Loucy (cell line): ENCODE measurements at regions not wholly inside any gene's neighbourhood (a gene's known extent, or its start where the extent isn't known, plus 50 kb on each side); places are given as distances from the start of the nearest gene placed in this dataset.

Experiments
- CTCF ChIP-seq: fragments of 200-600 bp; sonication (generic); conservative IDR thresholded peaks from 2 replicates; pipeline ENCODE4 v1.5.1; 2014; ENCODE audit warnings: mild to moderate bottlenecking, antibody characterized with exemption, low read length
- EZH2phosphoT487 ChIP-seq: fragments of 200-600 bp; IDR thresholded peaks from 2 replicates; pipeline ENCODE4 v1.6.1; 2018; ENCODE audit warnings: antibody characterized with exemption, mild to moderate bottlenecking, moderate library complexity, borderline replicate concordance

- no peak for TF ChIP-seq CTCF
- no peak for TF ChIP-seq EZH2phosphoT487
Measured at GRCh38 chr11:38296211-38296776, 1698.3 kb upstream of the RAG2 start.
